HEK293 (cell line): ENCODE measurements at regions not wholly inside any gene's neighbourhood (a gene's known extent, or its start where the extent isn't known, plus 50 kb on each side); places are given as distances from the start of the nearest gene placed in this dataset.

Source experiments
- CTCF ChIA-PET: fragments of 350-600 bp; formaldehyde crosslinking; extraction: SDS; loops from one replicate; lab custom pipeline; 2021; ENCODE audit warnings: antibody characterized with exemption; lab: Yijun Ruan, JAX
- POLR2A ChIA-PET: fragments of 300-600 bp; formaldehyde crosslinking; extraction: SDS; loops from one replicate; lab custom pipeline; 2020; ENCODE audit warnings: antibody characterized with exemption, inconsistent platforms; lab: Yijun Ruan, JAX
- H3K27ac ChIP-seq: fragments of 200-500 bp; sonication (Bioruptor generic); 2 replicates; pipeline ENCODE4 v1.5.1; 2014; ENCODE audit warnings: low read depth, low read length, control low read depth, inconsistent platforms; ENCODE audit errors: extremely low read depth
- H3K36me3 ChIP-seq, 2 experiments: fragments of 200-500 bp in 1 of 2; sonication (Bioruptor generic) in 1 of 2; 1 replicate in 1 of 2; 2 replicates in 1 of 2; pipeline ENCODE4 v1.5.1; 2014 to 2017; ENCODE audit warnings: inconsistent platforms in 2 of 2, low read length in 2 of 2; ENCODE audit not compliant: control insufficient read depth in 2 of 2, insufficient read depth in 1 of 2
- H3K4me1 ChIP-seq: fragments of 200-500 bp; sonication (Bioruptor generic); 2 replicates; pipeline ENCODE4 v1.5.1; 2014; ENCODE audit warnings: mild to moderate bottlenecking, low read length, inconsistent platforms; ENCODE audit not compliant: control insufficient read depth, insufficient read depth
- H3K4me3 ChIP-seq: 2 replicates; pipeline ENCODE4 v1.5.1; 2011; ENCODE audit warnings: low read depth, mild to moderate bottlenecking, control low read depth, low read length, moderate library complexity
- H3K9me3 ChIP-seq: fragments of 200-500 bp; sonication (Bioruptor generic); 2 replicates; pipeline ENCODE4 v1.5.1; 2014; ENCODE audit warnings: low read depth, low read length, inconsistent platforms; ENCODE audit not compliant: control insufficient read depth, insufficient read depth
- SETDB1 ChIP-seq: IDR thresholded peaks from one replicate; pipeline ENCODE4 v1.6.1; 2017; ENCODE audit warnings: mild to moderate bottlenecking, low read length, moderate library complexity, mixed read lengths; ENCODE audit not compliant: insufficient read length
- TCF7L2 ChIP-seq: IDR thresholded peaks from 2 replicates; pipeline ENCODE4 v1.6.1; 2011; ENCODE audit warnings: low read depth, mild to moderate bottlenecking, inconsistent platforms, low read length, moderate library complexity, borderline replicate concordance
- ZBTB17 ChIP-seq: fragments of 450-650 bp; formaldehyde crosslinking; IDR thresholded peaks from 2 replicates; pipeline ENCODE4 v1.5.1; 2016; ENCODE audit warnings: missing biosample characterization, missing genetic modification characterization
- ZIC2 ChIP-seq: fragments of 450-650 bp; formaldehyde crosslinking; IDR thresholded peaks from 2 replicates; pipeline ENCODE4 v1.5.1; 2016; ENCODE audit warnings: missing biosample characterization, missing genetic modification characterization
- ZNF112 ChIP-seq: fragments of 450-650 bp; formaldehyde crosslinking; IDR thresholded peaks from 2 replicates; pipeline ENCODE4 v1.5.0; 2017; ENCODE audit warnings: missing biosample characterization, missing genetic modification characterization
- ZNF133 ChIP-seq: fragments of 450-650 bp; formaldehyde crosslinking; IDR thresholded peaks from 2 replicates; pipeline ENCODE4 v1.5.1; 2016; ENCODE audit warnings: missing biosample characterization, missing genetic modification characterization
- ZNF174 ChIP-seq: fragments of 450-650 bp; formaldehyde crosslinking; IDR thresholded peaks from 2 replicates; pipeline ENCODE4 v1.5.0; 2017; ENCODE audit warnings: missing biosample characterization, mild to moderate bottlenecking, missing genetic modification characterization
- ZNF175 ChIP-seq: fragments of 450-650 bp; formaldehyde crosslinking; IDR thresholded peaks from 2 replicates; pipeline ENCODE4 v1.5.1; 2016; ENCODE audit warnings: missing biosample characterization, missing genetic modification characterization
- ZNF19 ChIP-seq: fragments of 450-650 bp; formaldehyde crosslinking; IDR thresholded peaks from 2 replicates; pipeline ENCODE4; 2016; ENCODE audit warnings: missing biosample characterization, missing genetic modification characterization, low read depth
- ZNF2 ChIP-seq: fragments of 450-650 bp; formaldehyde crosslinking; IDR thresholded peaks from 2 replicates; pipeline ENCODE4 v1.5.1; 2016; ENCODE audit warnings: missing biosample characterization, missing genetic modification characterization
- ZNF302 ChIP-seq: fragments of 450-650 bp; formaldehyde crosslinking; IDR thresholded peaks from 2 replicates; pipeline ENCODE4 v1.5.1; 2016; ENCODE audit warnings: missing biosample characterization, missing genetic modification characterization, low read depth
- ZNF549 ChIP-seq: fragments of 450-650 bp; IDR thresholded peaks from 2 replicates; pipeline ENCODE4 v1.5.1; 2018; ENCODE audit warnings: missing biosample characterization, missing genetic modification characterization, mild to moderate bottlenecking, inconsistent platforms, moderate library complexity
- ZNF558 ChIP-seq: fragments of 450-650 bp; formaldehyde crosslinking; IDR thresholded peaks from 2 replicates; pipeline ENCODE4 v1.5.1; 2016; ENCODE audit warnings: missing biosample characterization, missing genetic modification characterization
- ZNF621 ChIP-seq: fragments of 450-650 bp; formaldehyde crosslinking; IDR thresholded peaks from 2 replicates; pipeline ENCODE4 v1.5.1; 2017; ENCODE audit warnings: missing biosample characterization, missing genetic modification characterization
- ZNF624 ChIP-seq: fragments of 450-650 bp; formaldehyde crosslinking; IDR thresholded peaks from 2 replicates; pipeline ENCODE4 v1.5.1; 2017; ENCODE audit warnings: missing biosample characterization, missing genetic modification characterization
- ZNF654 ChIP-seq: fragments of 450-650 bp; formaldehyde crosslinking; IDR thresholded peaks from 2 replicates; pipeline ENCODE4 v1.5.1; 2016; ENCODE audit warnings: low read depth, missing biosample characterization, missing genetic modification characterization
- ZNF670 ChIP-seq: fragments of 450-650 bp; formaldehyde crosslinking; IDR thresholded peaks from 2 replicates; pipeline ENCODE4 v1.5.1; 2016; ENCODE audit warnings: missing biosample characterization, missing genetic modification characterization, low read depth
- ZNF677 ChIP-seq: fragments of 450-650 bp; IDR thresholded peaks from 2 replicates; pipeline ENCODE4 v1.5.0; 2018; ENCODE audit warnings: missing biosample characterization, mild to moderate bottlenecking, missing genetic modification characterization, moderate library complexity
- ZSCAN23 ChIP-seq: fragments of 450-650 bp; formaldehyde crosslinking; IDR thresholded peaks from 2 replicates; pipeline ENCODE4 v1.5.1; 2016; ENCODE audit warnings: missing biosample characterization, missing genetic modification characterization
- TF ChIP-seq, protein P1 (sequence below): fragments of 450-650 bp; formaldehyde crosslinking; IDR thresholded peaks from 2 replicates; pipeline ENCODE4 v1.5.0; 2017; ENCODE audit warnings: missing biosample characterization, missing genetic modification characterization, borderline replicate concordance
- TF ChIP-seq, protein P2 (sequence below): fragments of 450-650 bp; formaldehyde crosslinking; optimal IDR thresholded peaks from 2 replicates; pipeline ENCODE3; 2016; ENCODE audit warnings: missing biosample characterization, mild to moderate bottlenecking, missing genetic modification characterization
- TF ChIP-seq, protein P3 (sequence below): IDR thresholded peaks from 2 replicates; pipeline ENCODE4 v1.6.1; 2011; ENCODE audit warnings: mild to moderate bottlenecking, low read depth, low read length, borderline replicate concordance
- TF ChIP-seq, protein P4 (sequence below): fragments of 450-650 bp; formaldehyde crosslinking; IDR thresholded peaks from 2 replicates; pipeline ENCODE4 v1.5.1; 2016; ENCODE audit warnings: missing biosample characterization, missing genetic modification characterization, borderline replicate concordance
- TF ChIP-seq, protein P5 (sequence below): fragments of 450-650 bp; formaldehyde crosslinking; IDR thresholded peaks from 2 replicates; pipeline ENCODE4 v1.5.1; 2017; ENCODE audit warnings: missing biosample characterization, missing genetic modification characterization

DNA sequence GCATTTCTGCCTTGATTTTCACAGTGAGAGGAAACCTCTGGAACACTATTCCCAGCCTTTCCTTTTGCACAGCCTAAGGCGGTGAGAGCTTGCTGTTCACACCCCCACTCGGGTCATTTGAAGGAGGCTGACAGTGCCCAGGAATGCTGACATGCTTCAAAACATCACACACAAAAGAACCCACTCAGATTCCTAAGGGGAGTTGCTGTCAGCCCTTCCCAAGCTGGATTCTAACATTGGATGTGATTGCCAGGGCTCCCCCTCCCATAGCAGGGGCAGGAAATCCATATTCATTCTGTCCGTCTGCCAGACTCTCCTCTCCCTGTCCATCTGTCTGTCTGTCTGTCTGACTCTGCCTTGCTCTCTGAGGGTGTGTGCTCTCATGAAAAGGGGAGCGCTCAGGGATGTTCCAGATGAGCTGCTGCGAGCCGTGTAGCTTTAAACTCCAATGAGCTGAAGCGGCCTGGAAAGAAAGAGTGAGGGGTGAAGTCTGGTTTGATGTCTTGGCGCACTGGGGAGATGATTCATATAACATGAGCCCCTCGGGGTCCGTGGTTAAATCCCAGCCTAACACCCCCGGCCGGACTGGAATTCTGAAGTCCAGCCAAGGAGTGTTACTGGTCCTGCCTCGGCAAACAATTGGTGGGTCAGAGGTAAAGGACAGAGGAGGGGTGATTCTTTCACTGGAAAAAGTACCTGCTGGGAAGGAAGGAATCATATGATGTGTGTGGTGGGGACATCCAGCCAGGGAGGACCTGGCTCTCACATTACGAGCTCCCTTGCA, 517.0 kb downstream of the CCDC171 start:
- no peak overlapping the region for H3K4me3 ChIP-seq
- TF ChIP-seq ZNF112 (no peak), ZIC2 (no peak), ZNF2 (tag by site-specific recombination) (no peak), ZBTB17 (tag by site-specific recombination) (no peak), ZNF621 (tag by site-specific recombination) (no peak), ZNF19 (tag by site-specific recombination) (no peak), ZNF302 (tag by site-specific recombination) (no peak), ZNF654 (tag by site-specific recombination) (no peak), ZNF677 (no peak), TCF7L2 (no peak), ZNF670 (no peak), SETDB1 (no peak), ZNF558 (tag by site-specific recombination) (no peak), ZSCAN23 (tag by site-specific recombination) (no peak), ZNF175 (no peak), ZNF624 (no peak), ZNF549 (tag by site-specific recombination) (no peak)
- TF ChIP-seq, protein P1, sequence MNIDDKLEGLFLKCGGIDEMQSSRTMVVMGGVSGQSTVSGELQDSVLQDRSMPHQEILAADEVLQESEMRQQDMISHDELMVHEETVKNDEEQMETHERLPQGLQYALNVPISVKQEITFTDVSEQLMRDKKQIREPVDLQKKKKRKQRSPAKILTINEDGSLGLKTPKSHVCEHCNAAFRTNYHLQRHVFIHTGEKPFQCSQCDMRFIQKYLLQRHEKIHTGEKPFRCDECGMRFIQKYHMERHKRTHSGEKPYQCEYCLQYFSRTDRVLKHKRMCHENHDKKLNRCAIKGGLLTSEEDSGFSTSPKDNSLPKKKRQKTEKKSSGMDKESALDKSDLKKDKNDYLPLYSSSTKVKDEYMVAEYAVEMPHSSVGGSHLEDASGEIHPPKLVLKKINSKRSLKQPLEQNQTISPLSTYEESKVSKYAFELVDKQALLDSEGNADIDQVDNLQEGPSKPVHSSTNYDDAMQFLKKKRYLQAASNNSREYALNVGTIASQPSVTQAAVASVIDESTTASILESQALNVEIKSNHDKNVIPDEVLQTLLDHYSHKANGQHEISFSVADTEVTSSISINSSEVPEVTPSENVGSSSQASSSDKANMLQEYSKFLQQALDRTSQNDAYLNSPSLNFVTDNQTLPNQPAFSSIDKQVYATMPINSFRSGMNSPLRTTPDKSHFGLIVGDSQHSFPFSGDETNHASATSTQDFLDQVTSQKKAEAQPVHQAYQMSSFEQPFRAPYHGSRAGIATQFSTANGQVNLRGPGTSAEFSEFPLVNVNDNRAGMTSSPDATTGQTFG (tag by site-specific recombination), result no peak
- TF ChIP-seq, protein P2, sequence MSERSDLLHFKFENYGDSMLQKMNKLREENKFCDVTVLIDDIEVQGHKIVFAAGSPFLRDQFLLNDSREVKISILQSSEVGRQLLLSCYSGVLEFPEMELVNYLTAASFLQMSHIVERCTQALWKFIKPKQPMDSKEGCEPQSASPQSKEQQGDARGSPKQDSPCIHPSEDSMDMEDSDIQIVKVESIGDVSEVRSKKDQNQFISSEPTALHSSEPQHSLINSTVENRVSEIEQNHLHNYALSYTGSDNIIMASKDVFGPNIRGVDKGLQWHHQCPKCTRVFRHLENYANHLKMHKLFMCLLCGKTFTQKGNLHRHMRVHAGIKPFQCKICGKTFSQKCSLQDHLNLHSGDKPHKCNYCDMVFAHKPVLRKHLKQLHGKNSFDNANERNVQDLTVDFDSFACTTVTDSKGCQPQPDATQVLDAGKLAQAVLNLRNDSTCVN, result no peak
- TF ChIP-seq, protein P3, sequence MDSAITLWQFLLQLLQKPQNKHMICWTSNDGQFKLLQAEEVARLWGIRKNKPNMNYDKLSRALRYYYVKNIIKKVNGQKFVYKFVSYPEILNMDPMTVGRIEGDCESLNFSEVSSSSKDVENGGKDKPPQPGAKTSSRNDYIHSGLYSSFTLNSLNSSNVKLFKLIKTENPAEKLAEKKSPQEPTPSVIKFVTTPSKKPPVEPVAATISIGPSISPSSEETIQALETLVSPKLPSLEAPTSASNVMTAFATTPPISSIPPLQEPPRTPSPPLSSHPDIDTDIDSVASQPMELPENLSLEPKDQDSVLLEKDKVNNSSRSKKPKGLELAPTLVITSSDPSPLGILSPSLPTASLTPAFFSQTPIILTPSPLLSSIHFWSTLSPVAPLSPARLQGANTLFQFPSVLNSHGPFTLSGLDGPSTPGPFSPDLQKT, result no peak
- no peaks in the 10 kb centered on the region for H3K4me1 ChIP-seq
- H3K27ac ChIP-seq, result no peak overlapping the region
- H3K36me3 ChIP-seq, result no peaks in the 10 kb centered on the region
- POLR2A ChIA-PET, result no interaction called here
- CTCF ChIA-PET, result interaction anchor here (0.6 to 1.4 kb wide), 2 partner anchors 10 to 64 kb away, joined by 3 to 4 read pairs; no protein-coding TSS in a partner anchor
- H3K9me3 ChIP-seq, result no peaks in the 10 kb centered on the region

DNA sequence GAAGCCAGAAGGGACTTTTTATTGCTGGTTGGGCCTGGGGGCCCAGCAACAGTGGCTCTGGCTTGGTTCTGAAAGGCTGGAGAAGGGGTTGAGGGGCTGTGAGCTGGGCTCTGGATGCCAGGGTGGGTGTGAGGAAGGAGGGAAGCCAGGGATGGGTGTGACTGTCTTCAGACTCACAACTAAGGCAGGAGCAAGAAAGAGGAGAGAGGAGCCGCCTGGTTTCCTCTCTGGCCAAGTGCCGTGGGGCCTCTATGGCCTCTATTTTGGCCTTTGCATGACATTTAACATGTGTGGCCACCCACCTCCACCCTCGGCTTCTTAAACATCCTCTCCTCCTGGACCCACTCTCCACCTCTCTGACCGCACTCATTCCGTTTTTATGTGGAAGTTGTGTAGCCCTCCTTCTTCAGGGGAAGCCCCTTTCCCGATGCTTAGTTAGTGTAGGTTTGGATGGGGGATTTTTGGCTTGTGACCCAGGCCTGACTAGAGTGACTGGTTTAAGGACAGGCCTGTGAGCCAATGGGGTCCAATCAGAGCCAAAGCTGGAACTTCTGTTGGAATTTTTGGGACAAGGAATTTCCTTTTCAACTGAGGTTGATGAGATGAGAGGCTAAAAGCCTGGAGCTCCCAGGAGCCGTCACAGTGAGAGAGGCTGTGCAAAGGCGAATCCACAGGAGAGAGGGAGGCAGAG, 517.8 kb downstream of the CCDC171 start:
- H3K4me1 ChIP-seq, result no peaks in the 10 kb centered on the region
- CTCF ChIA-PET, result interaction anchor here (0.6 kb wide), 1 partner anchor 9 kb away, joined by 3 read pairs; no protein-coding TSS in a partner anchor
- no peaks in the 10 kb centered on the region for H3K36me3 ChIP-seq
- no peak overlapping the region for H3K4me3 ChIP-seq
- no peak overlapping the region for H3K27ac ChIP-seq
- POLR2A ChIA-PET, result no interaction called here
- H3K9me3 ChIP-seq, result no peaks in the 10 kb centered on the region
- TF ChIP-seq ZNF133 (tag by site-specific recombination), result no peak
- TF ChIP-seq, protein P4, sequence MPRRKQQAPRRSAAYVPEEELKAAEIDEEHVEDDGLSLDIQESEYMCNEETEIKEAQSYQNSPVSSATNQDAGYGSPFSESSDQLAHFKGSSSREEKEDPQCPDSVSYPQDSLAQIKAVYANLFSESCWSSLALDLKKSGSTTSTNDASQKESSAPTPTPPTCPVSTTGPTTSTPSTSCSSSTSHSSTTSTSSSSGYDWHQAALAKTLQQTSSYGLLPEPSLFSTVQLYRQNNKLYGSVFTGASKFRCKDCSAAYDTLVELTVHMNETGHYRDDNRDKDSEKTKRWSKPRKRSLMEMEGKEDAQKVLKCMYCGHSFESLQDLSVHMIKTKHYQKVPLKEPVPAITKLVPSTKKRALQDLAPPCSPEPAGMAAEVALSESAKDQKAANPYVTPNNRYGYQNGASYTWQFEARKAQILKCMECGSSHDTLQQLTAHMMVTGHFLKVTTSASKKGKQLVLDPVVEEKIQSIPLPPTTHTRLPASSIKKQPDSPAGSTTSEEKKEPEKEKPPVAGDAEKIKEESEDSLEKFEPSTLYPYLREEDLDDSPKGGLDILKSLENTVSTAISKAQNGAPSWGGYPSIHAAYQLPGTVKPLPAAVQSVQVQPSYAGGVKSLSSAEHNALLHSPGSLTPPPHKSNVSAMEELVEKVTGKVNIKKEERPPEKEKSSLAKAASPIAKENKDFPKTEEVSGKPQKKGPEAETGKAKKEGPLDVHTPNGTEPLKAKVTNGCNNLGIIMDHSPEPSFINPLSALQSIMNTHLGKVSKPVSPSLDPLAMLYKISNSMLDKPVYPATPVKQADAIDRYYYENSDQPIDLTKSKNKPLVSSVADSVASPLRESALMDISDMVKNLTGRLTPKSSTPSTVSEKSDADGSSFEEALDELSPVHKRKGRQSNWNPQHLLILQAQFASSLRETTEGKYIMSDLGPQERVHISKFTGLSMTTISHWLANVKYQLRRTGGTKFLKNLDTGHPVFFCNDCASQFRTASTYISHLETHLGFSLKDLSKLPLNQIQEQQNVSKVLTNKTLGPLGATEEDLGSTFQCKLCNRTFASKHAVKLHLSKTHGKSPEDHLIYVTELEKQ (tag by site-specific recombination), result no peak
- TF ChIP-seq, protein P5, sequence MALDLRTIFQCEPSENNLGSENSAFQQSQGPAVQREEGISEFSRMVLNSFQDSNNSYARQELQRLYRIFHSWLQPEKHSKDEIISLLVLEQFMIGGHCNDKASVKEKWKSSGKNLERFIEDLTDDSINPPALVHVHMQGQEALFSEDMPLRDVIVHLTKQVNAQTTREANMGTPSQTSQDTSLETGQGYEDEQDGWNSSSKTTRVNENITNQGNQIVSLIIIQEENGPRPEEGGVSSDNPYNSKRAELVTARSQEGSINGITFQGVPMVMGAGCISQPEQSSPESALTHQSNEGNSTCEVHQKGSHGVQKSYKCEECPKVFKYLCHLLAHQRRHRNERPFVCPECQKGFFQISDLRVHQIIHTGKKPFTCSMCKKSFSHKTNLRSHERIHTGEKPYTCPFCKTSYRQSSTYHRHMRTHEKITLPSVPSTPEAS, result no peak
- TF ChIP-seq ZNF174 (tag by site-specific recombination), result no peak
